ENCODE measurements at regions not wholly inside any gene's neighbourhood (a gene's known extent, or its start where the extent isn't known, plus 50 kb on each side); places are given as distances from the start of the nearest gene placed in this dataset.

GRCh38 chr6:100165442-100165841 is 171.4 kb upstream of the MCHR2 start:
- no peak for TF ChIP-seq MXI1 (conservative IDR thresholded peaks at IDR 0.05; ENCODE audit: poor library complexity, severe bottlenecking)
- no peak for TF ChIP-seq RAD21 (conservative IDR thresholded peaks at IDR 0.05)
- TF ChIP-seq CTCF (IDR thresholded peaks at IDR 0.05; ENCODE audit: poor library complexity, severe bottlenecking): no peak
- TF ChIP-seq REST (IDR thresholded peaks at IDR 0.05; ENCODE audit: borderline replicate concordance): no peak
- no peak for TF ChIP-seq EZH2 (IDR thresholded peaks at IDR 0.05; ENCODE audit: borderline replicate concordance, insufficient read depth, low read length, poor library complexity, severe bottlenecking)
- no peak for TF ChIP-seq TAF1 (IDR thresholded peaks at IDR 0.05; ENCODE audit: low read depth)
